Naive thymus-derived CD4-positive, alpha-beta T cell (primary cell): ENCODE measurements at regions not wholly inside any gene's neighbourhood (a gene's known extent, or its start where the extent isn't known, plus 50 kb on each side); places are given as distances from the start of the nearest gene placed in this dataset.

Experiments
- ATAC-seq: fragments of 150-1000 bp; cut with Tn5 transposase; 2 replicates; pipeline ENCODE4 v1.10.0; 2021; ENCODE audit warnings: mild to moderate bottlenecking, moderate library complexity
- CTCF ChIA-PET: fragments of 350-600 bp; sonication (Branson Sonifier 250); formaldehyde crosslinking; loops from one replicate; lab custom pipeline; 2021; ENCODE audit warnings: antibody characterized with exemption; lab: Charles Lee
- POLR2A ChIA-PET: fragments of 350-600 bp; sonication (Branson Sonifier 250); formaldehyde crosslinking; loops from one replicate; lab custom pipeline; 2021; ENCODE audit warnings: antibody characterized with exemption, inconsistent platforms; lab: Charles Lee
- DNase-seq, 9 donors: peaks; one replicate each; pipeline versions ENCODE4 v3.0.0 to v3.0.0-alpha.2; 2020 to 2022; ENCODE audit warnings: mixed read lengths in 1 of 9
- H3K27ac ChIP-seq: one replicate; pipeline ENCODE4 v1.7.0; 2013; ENCODE audit warnings: mild to moderate bottlenecking, low read depth, low read length, moderate library complexity
- H3K27me3 ChIP-seq, 2 donors: one replicate each; pipeline ENCODE4 v1.7.0; 2013; ENCODE audit warnings: low read length in 2 of 2, mild to moderate bottlenecking in 2 of 2, moderate library complexity in 2 of 2; ENCODE audit not compliant: control insufficient read depth in 2 of 2, insufficient read depth in 2 of 2
- H3K36me3 ChIP-seq, 3 experiments: 1 replicate in 2 of 3; 2 replicates in 1 of 3; pipeline ENCODE4 v1.7.0; 2013; ENCODE audit warnings: low read length in 3 of 3, mild to moderate bottlenecking in 3 of 3, moderate library complexity in 1 of 3; ENCODE audit not compliant: insufficient read depth in 3 of 3, control insufficient read depth in 2 of 3
- H3K4me1 ChIP-seq, 2 donors: one replicate each; pipeline ENCODE4 v1.7.0; 2013; ENCODE audit warnings: low read length in 2 of 2, mild to moderate bottlenecking in 2 of 2, moderate library complexity in 1 of 2; ENCODE audit not compliant: control insufficient read depth in 2 of 2, insufficient read depth in 2 of 2
- H3K4me3 ChIP-seq: 2 replicates; pipeline ENCODE4 v1.7.0; 2013; ENCODE audit warnings: mild to moderate bottlenecking, low read length
- H3K9me3 ChIP-seq, 3 experiments: 1 replicate in 2 of 3; 2 replicates in 1 of 3; pipeline ENCODE4 v1.7.0; 2013; ENCODE audit warnings: low read length in 3 of 3; ENCODE audit not compliant: control insufficient read depth in 2 of 3
- H3K27ac Mint-ChIP-seq, 9 donors: one replicate each; pipeline ENCODE4 v1.8.0; 2020 to 2022; ENCODE audit warnings: mixed read lengths in 9 of 9, mild to moderate bottlenecking in 8 of 9, moderate library complexity in 5 of 9, inconsistent platforms in 2 of 9
- H3K27me3 Mint-ChIP-seq, 5 donors: one replicate each; pipeline ENCODE4 v1.8.0; 2021 to 2022; ENCODE audit warnings: mixed read lengths in 5 of 5, mild to moderate bottlenecking in 1 of 5
- H3K36me3 Mint-ChIP-seq, 5 donors: one replicate each; pipeline ENCODE4 v1.8.0; 2020 to 2022; ENCODE audit warnings: mixed read lengths in 5 of 5, mild to moderate bottlenecking in 3 of 5, inconsistent platforms in 1 of 5
- H3K4me1 Mint-ChIP-seq, 7 donors: one replicate each; pipeline ENCODE4 v1.8.0; 2020 to 2022; ENCODE audit warnings: mixed read lengths in 7 of 7, mild to moderate bottlenecking in 3 of 7, inconsistent platforms in 1 of 7
- H3K4me3 Mint-ChIP-seq, 10 donors: one replicate each; pipeline ENCODE4 v1.8.0; 2020 to 2022; ENCODE audit warnings: mild to moderate bottlenecking in 10 of 10, mixed read lengths in 10 of 10, moderate library complexity in 6 of 10, inconsistent platforms in 2 of 10
- H3K9me3 Mint-ChIP-seq, 11 donors: one replicate each; pipeline ENCODE4 v1.8.0; 2020 to 2022; ENCODE audit warnings: mixed read lengths in 11 of 11, mild to moderate bottlenecking in 4 of 11, inconsistent platforms in 1 of 11, moderate library complexity in 1 of 11
- intact Hi-C, 2 donors: fragments of 100-400 bp; cut with micrococcal nuclease; formaldehyde crosslinking; loops; one replicate each; pipeline ENCODE4 v1.15.1; 2023

GRCh38 chr10:55837273-55837672, 523.8 kb downstream of the ZWINT start:
- H3K4me3 Mint-ChIP-seq: no peak overlapping the region
- H3K27ac Mint-ChIP-seq: no peak overlapping the region
- ATAC-seq (no peak), DNase-seq (no peak)
- ChIA-PET CTCF (no interaction called here), POLR2A (no interaction called here)
- H3K27me3 Mint-ChIP-seq: no peaks in the 10 kb centered on the region
- H3K36me3 Mint-ChIP-seq: no peaks in the 10 kb centered on the region
- Histone ChIP-seq H3K9me3 (no peaks in the 10 kb centered on the region), H3K27me3 (no peaks in the 10 kb centered on the region), H3K27ac (no peak overlapping the region), H3K4me3 (no peak overlapping the region), H3K36me3 (no peaks in the 10 kb centered on the region), H3K4me1 (no peaks in the 10 kb centered on the region)
- no peaks in the 10 kb centered on the region for H3K4me1 Mint-ChIP-seq
- H3K9me3 Mint-ChIP-seq: peaks cover 0 to 10% (median 0%) of the 10 kb centered on the region in 11 donors
- intact Hi-C loops: no loop called here

- no peaks in the 10 kb centered on the region for H3K27me3 Mint-ChIP-seq
- no peak overlapping the region for H3K4me3 ChIP-seq
- DNase-seq (no peak), ATAC-seq (no peak)
- ChIA-PET CTCF (interaction anchor here (0.5 kb wide), 1 partner anchor 44 kb away, joined by 4 read pairs; no protein-coding TSS in a partner anchor), POLR2A (no interaction called here)
- H3K27ac Mint-ChIP-seq: no peak overlapping the region
- no peaks in the 10 kb centered on the region for H3K27me3 ChIP-seq
- H3K4me1 ChIP-seq: no peaks in the 10 kb centered on the region
- no peaks in the 10 kb centered on the region for H3K36me3 Mint-ChIP-seq
- no peak overlapping the region for H3K27ac ChIP-seq
- intact Hi-C loops: no loop called here
- no peaks in the 10 kb centered on the region for H3K4me1 Mint-ChIP-seq
- H3K9me3 ChIP-seq: peaks cover 0 to 3% (median 0%) of the 10 kb centered on the region in 3 experiments
- H3K9me3 Mint-ChIP-seq: peaks cover 0 to 15% (median 6%) of the 10 kb centered on the region in 11 donors
- no peaks in the 10 kb centered on the region for H3K36me3 ChIP-seq
- no peak overlapping the region for H3K4me3 Mint-ChIP-seq
These were observed 539.0 kb downstream of the ZWINT start for GRCh38 chr10:55822096-55822495.

- H3K4me1 ChIP-seq: no peaks in the 10 kb centered on the region
- Mint-ChIP-seq H3K36me3 (no peaks in the 10 kb centered on the region), H3K27ac (no peak overlapping the region), H3K27me3 (no peaks in the 10 kb centered on the region), H3K9me3 (peaks cover 0 to 16% (median 6%) of the 10 kb centered on the region in 11 donors), H3K4me1 (no peaks in the 10 kb centered on the region), H3K4me3 (no peak overlapping the region)
- intact Hi-C loops: no loop called here
- ChIA-PET CTCF (no interaction called here), POLR2A (no interaction called here)
- ATAC-seq: no peak
- H3K27ac ChIP-seq: no peak overlapping the region
- H3K4me3 ChIP-seq: no peak overlapping the region
- no peak for DNase-seq
- no peaks in the 10 kb centered on the region for H3K27me3 ChIP-seq
- H3K9me3 ChIP-seq: peaks cover 0 to 3% (median 0%) of the 10 kb centered on the region in 3 experiments
- H3K36me3 ChIP-seq: no peaks in the 10 kb centered on the region
These were observed 540.6 kb downstream of the ZWINT start for GRCh38 chr10:55820478-55820877.

GRCh38 chr10:55820071-55820470, 541.0 kb downstream of the ZWINT start:
- H3K27ac Mint-ChIP-seq: no peak overlapping the region
- no peak overlapping the region for H3K4me3 ChIP-seq
- no peak for DNase-seq
- H3K36me3 Mint-ChIP-seq: no peaks in the 10 kb centered on the region
- H3K27me3 Mint-ChIP-seq: no peaks in the 10 kb centered on the region
- no peaks in the 10 kb centered on the region for H3K27me3 ChIP-seq
- H3K4me1 ChIP-seq: no peaks in the 10 kb centered on the region
- intact Hi-C loops: no loop called here
- ChIA-PET POLR2A (no interaction called here), CTCF (no interaction called here)
- no peak for ATAC-seq
- no peak overlapping the region for H3K4me3 Mint-ChIP-seq
- H3K9me3 ChIP-seq: no peaks in the 10 kb centered on the region
- H3K27ac ChIP-seq: no peak overlapping the region
- no peaks in the 10 kb centered on the region for H3K36me3 ChIP-seq
- H3K4me1 Mint-ChIP-seq: no peaks in the 10 kb centered on the region
- H3K9me3 Mint-ChIP-seq: peaks cover 0 to 16% (median 6%) of the 10 kb centered on the region in 11 donors

GRCh38 chr10:55813451-55814170, 547.4 kb downstream of the ZWINT start:
- H3K27me3 ChIP-seq: no peaks in the 10 kb centered on the region
- ChIA-PET POLR2A (no interaction called here), CTCF (no interaction called here)
- H3K27me3 Mint-ChIP-seq: no peaks in the 10 kb centered on the region
- no peak for DNase-seq
- no peak overlapping the region for H3K27ac ChIP-seq
- peaks cover 0 to 10% (median 2%) of the 10 kb centered on the region in 11 donors for H3K9me3 Mint-ChIP-seq
- no peaks in the 10 kb centered on the region for H3K4me1 ChIP-seq
- H3K36me3 ChIP-seq: no peaks in the 10 kb centered on the region
- no peak overlapping the region for H3K27ac Mint-ChIP-seq
- H3K4me3 Mint-ChIP-seq: no peak overlapping the region
- intact Hi-C loops: no loop called here
- no peak for ATAC-seq
- H3K36me3 Mint-ChIP-seq: no peaks in the 10 kb centered on the region
- no peak overlapping the region for H3K4me3 ChIP-seq
- no peaks in the 10 kb centered on the region for H3K4me1 Mint-ChIP-seq
- H3K9me3 ChIP-seq: peaks cover 0 to 10% (median 0%) of the 10 kb centered on the region in 3 experiments

GRCh38 chr10:55803055-55803454, 558.0 kb downstream of the ZWINT start:
- no peaks in the 10 kb centered on the region for H3K36me3 ChIP-seq
- ATAC-seq: no peak
- Mint-ChIP-seq H3K9me3 (peaks cover 0 to 35% (median 5%) of the 10 kb centered on the region in 11 donors), H3K27me3 (no peaks in the 10 kb centered on the region), H3K36me3 (no peaks in the 10 kb centered on the region), H3K4me3 (no peak overlapping the region), H3K4me1 (no peaks in the 10 kb centered on the region), H3K27ac (no peak overlapping the region)
- ChIA-PET CTCF (no interaction called here), POLR2A (no interaction called here)
- no peaks in the 10 kb centered on the region for H3K27me3 ChIP-seq
- no peaks in the 10 kb centered on the region for H3K4me1 ChIP-seq
- no peaks in the 10 kb centered on the region for H3K9me3 ChIP-seq
- no peak for DNase-seq
- no peak overlapping the region for H3K27ac ChIP-seq
- intact Hi-C loops: no loop called here
- no peak overlapping the region for H3K4me3 ChIP-seq

- POLR2A ChIA-PET: no interaction called here
- Mint-ChIP-seq H3K9me3 (peaks cover 0 to 39% (median 4%) of the 10 kb centered on the region in 11 donors), H3K4me1 (no peaks in the 10 kb centered on the region), H3K27ac (no peak overlapping the region), H3K4me3 (no peak overlapping the region), H3K27me3 (no peaks in the 10 kb centered on the region), H3K36me3 (no peaks in the 10 kb centered on the region)
- CTCF ChIA-PET: no interaction called here
- no peaks in the 10 kb centered on the region for H3K36me3 ChIP-seq
- no peaks in the 10 kb centered on the region for H3K9me3 ChIP-seq
- no peak overlapping the region for H3K27ac ChIP-seq
- H3K4me3 ChIP-seq: no peak overlapping the region
- no peaks in the 10 kb centered on the region for H3K4me1 ChIP-seq
- H3K27me3 ChIP-seq: no peaks in the 10 kb centered on the region
- DNase-seq (no peak), ATAC-seq (no peak)
- intact Hi-C loops: no loop called here
These were observed 559.8 kb downstream of the ZWINT start for GRCh38 chr10:55801353-55801661.
